Omental fat pad (tissue), 3 donors: ENCODE measurements at regions not wholly inside any gene's neighbourhood (a gene's known extent, or its start where the extent isn't known, plus 50 kb on each side); places are given as distances from the start of the nearest gene placed in this dataset.
"Not testable (repeated sequence)": the region's sequence is repeated elsewhere in the genome, so short reads cannot be mapped to it uniquely, and the experiment has no call there.

Source experiments
- ATAC-seq: fragments of 150-250 bp; one replicate; pipeline ENCODE4 v1.9.1; 2016; ENCODE audit warnings: mild to moderate bottlenecking, moderate library complexity; ENCODE audit not compliant: low FRiP score
- DNase-seq: peaks from one replicate; pipeline ENCODE4 v3.0.0-alpha.2; 2019; ENCODE audit warnings: low spot score
- CTCF ChIP-seq, 3 donors: fragments of 450-650 bp; IDR thresholded peaks; one replicate each; pipeline ENCODE4 v1.5.1; 2016 to 2017; ENCODE audit warnings: antibody characterized with exemption in 3 of 3, mild to moderate bottlenecking in 3 of 3, moderate library complexity in 2 of 3

GRCh38 chr13:22789916-22790315 is 390.9 kb upstream of the SGCG start:
- ATAC-seq (no peak), DNase-seq (no peak)
- TF ChIP-seq CTCF (IDR thresholded peaks at IDR 0.05): no peak

- no peak for TF ChIP-seq CTCF (IDR thresholded peaks at IDR 0.05)
- no peak for DNase-seq
- ATAC-seq: no peak
Measured at GRCh38 chr13:22793598-22794134, 387.1 kb upstream of the SGCG start.

- no peak for TF ChIP-seq CTCF (IDR thresholded peaks at IDR 0.05)
- ATAC-seq: no peak
- no peak for DNase-seq
Measured at GRCh38 chr13:22800526-22801401, 380.0 kb upstream of the SGCG start.

GRCh38 chr13:22801402-22802003 is 379.3 kb upstream of the SGCG start:
- no peak for DNase-seq
- ATAC-seq: no peak

GRCh38 chr13:22812793-22813192 is 368.0 kb upstream of the SGCG start:
- ATAC-seq: no peak

More at GRCh38 chr13:22801402-22802003, 379.3 kb upstream of the SGCG start:
- no peak for TF ChIP-seq CTCF (IDR thresholded peaks at IDR 0.05)

GRCh38 chr13:22813531-22814377 is 367.0 kb upstream of the SGCG start:
- not testable (repeated sequence) for DNase-seq, ATAC-seq

More at GRCh38 chr13:22812793-22813192, 368.0 kb upstream of the SGCG start:
- no peak for DNase-seq
- TF ChIP-seq CTCF (IDR thresholded peaks at IDR 0.05): no peak

GRCh38 chr13:22814433-22814832 is 366.3 kb upstream of the SGCG start:
- DNase-seq, ATAC-seq: not testable (repeated sequence)
